ENCODE measurements at regions not wholly inside any gene's neighbourhood (a gene's known extent, or its start where the extent isn't known, plus 50 kb on each side); places are given as distances from the start of the nearest gene placed in this dataset.

- H3K27me3 Mint-ChIP-seq (ENCODE audit: low read depth): peaks cover 9% of the 10 kb centered on the region
These were observed 86.9 kb upstream of the FAT3 start for GRCh38 chr11:92137747-92138146.

GRCh38 chr11:92136797-92137196 lies 87.8 kb upstream of the FAT3 start:
- Mint-ChIP-seq H3K4me3 (ENCODE audit: unreplicated experiment) (no peak overlapping the region), H3K4me1 (ENCODE audit: low read depth) (no peaks in the 10 kb centered on the region), H3K27ac (ENCODE audit: unreplicated experiment) (no peak overlapping the region), H3K27me3 (ENCODE audit: low read depth) (peaks cover 9% of the 10 kb centered on the region), H3K36me3 (ENCODE audit: low read depth) (no peaks in the 10 kb centered on the region), H3K9me3 (ENCODE audit: low read depth) (peaks cover 3% of the 10 kb centered on the region)
- no peak for DNase-seq (ENCODE audit: low spot score)
- TF ChIP-seq CTCF (IDR thresholded peaks at IDR 0.05): no peak

More at GRCh38 chr11:92137747-92138146, 86.9 kb upstream of the FAT3 start:
- no peaks in the 10 kb centered on the region for H3K36me3 Mint-ChIP-seq (ENCODE audit: low read depth)
- H3K9me3 Mint-ChIP-seq (ENCODE audit: low read depth): peaks cover 3% of the 10 kb centered on the region
- TF ChIP-seq CTCF (IDR thresholded peaks at IDR 0.05): no peak
- no peak overlapping the region for H3K27ac Mint-ChIP-seq (ENCODE audit: unreplicated experiment)
- no peak for DNase-seq (ENCODE audit: low spot score)
- no peak overlapping the region for H3K4me3 Mint-ChIP-seq (ENCODE audit: unreplicated experiment)
- no peaks in the 10 kb centered on the region for H3K4me1 Mint-ChIP-seq (ENCODE audit: low read depth)

- DNase-seq (ENCODE audit: low spot score): no peak
- Mint-ChIP-seq H3K9me3 (ENCODE audit: low read depth) (peaks cover 3% of the 10 kb centered on the region), H3K4me3 (ENCODE audit: unreplicated experiment) (no peak overlapping the region), H3K27ac (ENCODE audit: unreplicated experiment) (no peak overlapping the region), H3K27me3 (ENCODE audit: low read depth) (peaks cover 3% of the 10 kb centered on the region), H3K4me1 (ENCODE audit: low read depth) (no peaks in the 10 kb centered on the region), H3K36me3 (ENCODE audit: low read depth) (no peaks in the 10 kb centered on the region)
- no peak for TF ChIP-seq CTCF (IDR thresholded peaks at IDR 0.05)
These were observed 93.2 kb upstream of the FAT3 start for GRCh38 chr11:92131289-92131865.

GRCh38 chr11:92130421-92130831 lies 94.2 kb upstream of the FAT3 start:
- DNase-seq (ENCODE audit: low spot score): no peak
- Mint-ChIP-seq H3K36me3 (ENCODE audit: low read depth) (no peaks in the 10 kb centered on the region), H3K4me3 (ENCODE audit: unreplicated experiment) (no peak overlapping the region)

GRCh38 chr11:92129811-92130210 lies 94.8 kb upstream of the FAT3 start:
- no peak for DNase-seq (ENCODE audit: low spot score)
- TF ChIP-seq CTCF (IDR thresholded peaks at IDR 0.05): no peak
- no peaks in the 10 kb centered on the region for H3K36me3 Mint-ChIP-seq (ENCODE audit: low read depth)
- H3K27me3 Mint-ChIP-seq (ENCODE audit: low read depth): peaks cover 3% of the 10 kb centered on the region
- H3K4me1 Mint-ChIP-seq (ENCODE audit: low read depth): no peaks in the 10 kb centered on the region
- no peak overlapping the region for H3K4me3 Mint-ChIP-seq (ENCODE audit: unreplicated experiment)
- no peaks in the 10 kb centered on the region for H3K9me3 Mint-ChIP-seq (ENCODE audit: low read depth)
- no peak overlapping the region for H3K27ac Mint-ChIP-seq (ENCODE audit: unreplicated experiment)

More at GRCh38 chr11:92130421-92130831, 94.2 kb upstream of the FAT3 start:
- TF ChIP-seq CTCF (IDR thresholded peaks at IDR 0.05): no peak
- no peak overlapping the region for H3K27ac Mint-ChIP-seq (ENCODE audit: unreplicated experiment)
- H3K27me3 Mint-ChIP-seq (ENCODE audit: low read depth): peaks cover 3% of the 10 kb centered on the region
- no peaks in the 10 kb centered on the region for H3K4me1 Mint-ChIP-seq (ENCODE audit: low read depth)
- H3K9me3 Mint-ChIP-seq (ENCODE audit: low read depth): peaks cover 1% of the 10 kb centered on the region

Data from chondrocyte (in vitro differentiated cells).